ENCODE measurements at regions not wholly inside any gene's neighbourhood (a gene's known extent, or its start where the extent isn't known, plus 50 kb on each side); places are given as distances from the start of the nearest gene placed in this dataset.
A peak's percentile ranks its signal among the peaks of the same experiment; 100 is the strongest.
"Not testable (repeated sequence)": the region's sequence is repeated elsewhere in the genome, so short reads cannot be mapped to it uniquely, and the experiment has no call there.

DNA sequence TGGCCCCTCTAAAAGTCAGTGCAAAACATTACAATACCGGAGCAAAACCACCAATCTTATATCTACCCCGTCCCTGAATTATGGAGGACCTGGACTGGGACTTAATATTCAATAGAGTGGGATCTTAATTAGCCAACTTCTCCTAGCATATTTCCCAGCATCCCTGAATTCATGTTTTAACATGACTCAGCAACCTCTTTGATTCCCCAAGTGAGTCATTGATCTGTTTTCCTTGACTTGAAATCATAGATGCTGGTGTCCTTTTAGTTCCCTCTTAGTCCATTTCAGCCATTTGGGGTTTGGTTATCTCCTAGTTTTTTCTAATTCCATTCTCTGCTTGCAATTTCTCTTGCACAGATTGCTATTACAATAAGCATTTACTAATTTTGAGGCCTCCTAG, 677.7 kb upstream of the CELF4 start:
- no peak for DNase-seq

DNA sequence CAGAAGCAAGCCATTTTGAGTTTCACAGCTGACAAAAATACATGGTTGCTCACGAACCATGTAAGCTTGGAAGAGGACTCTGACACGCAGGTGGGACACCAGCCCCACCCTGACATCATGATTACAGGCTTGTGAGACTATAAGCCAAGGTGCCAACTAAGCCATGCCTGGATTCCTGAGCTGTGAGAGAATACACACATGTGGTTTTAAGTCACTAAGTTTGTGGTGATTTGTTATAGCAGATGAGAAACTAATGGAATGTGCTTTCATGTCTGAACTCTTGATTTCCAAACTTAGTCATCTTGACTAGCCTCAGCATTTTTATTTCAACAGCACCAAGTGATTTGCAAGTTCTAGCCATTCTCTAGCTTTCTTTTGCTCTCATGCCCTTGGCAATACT, 676.1 kb upstream of the CELF4 start:
- no peak for DNase-seq

DNA sequence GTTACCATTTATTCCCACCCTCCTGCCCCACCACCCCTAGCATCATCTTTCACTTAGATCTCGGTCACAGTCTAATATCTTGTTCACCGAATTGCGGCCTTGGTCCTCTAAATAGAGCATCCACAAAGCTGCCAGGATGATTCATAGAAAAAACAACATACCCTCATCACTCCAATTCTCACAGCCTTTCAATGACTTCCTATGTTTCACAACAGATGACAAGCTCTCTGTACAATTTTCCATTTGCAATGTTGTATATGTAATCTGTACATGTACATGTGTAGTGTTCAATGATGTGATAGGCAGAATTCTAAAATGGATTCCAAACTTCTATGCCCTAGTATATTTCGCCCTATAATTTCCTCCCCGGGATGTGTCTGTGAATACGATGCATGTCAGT, 675.6 kb upstream of the CELF4 start:
- no peak for DNase-seq

DNA sequence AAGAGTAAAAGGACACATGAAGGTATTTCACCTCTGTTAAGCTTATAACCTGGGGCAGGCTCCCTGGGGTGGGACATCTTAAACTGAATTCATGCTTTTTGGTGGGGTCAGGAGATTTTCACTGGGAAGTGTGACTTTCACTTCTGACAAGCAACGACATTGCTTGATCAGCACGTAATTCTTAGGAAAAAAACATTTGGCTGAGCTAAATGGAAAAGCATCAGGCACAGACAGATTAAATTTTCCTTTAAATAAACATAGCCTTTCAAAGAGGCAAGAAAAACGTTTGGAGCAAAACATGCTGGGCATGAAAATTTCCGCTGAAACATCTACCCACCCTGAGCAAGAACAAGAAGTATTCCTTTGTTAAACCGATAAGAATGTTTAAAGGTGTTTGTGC, 674.0 kb upstream of the CELF4 start:
- no peak for DNase-seq

DNA sequence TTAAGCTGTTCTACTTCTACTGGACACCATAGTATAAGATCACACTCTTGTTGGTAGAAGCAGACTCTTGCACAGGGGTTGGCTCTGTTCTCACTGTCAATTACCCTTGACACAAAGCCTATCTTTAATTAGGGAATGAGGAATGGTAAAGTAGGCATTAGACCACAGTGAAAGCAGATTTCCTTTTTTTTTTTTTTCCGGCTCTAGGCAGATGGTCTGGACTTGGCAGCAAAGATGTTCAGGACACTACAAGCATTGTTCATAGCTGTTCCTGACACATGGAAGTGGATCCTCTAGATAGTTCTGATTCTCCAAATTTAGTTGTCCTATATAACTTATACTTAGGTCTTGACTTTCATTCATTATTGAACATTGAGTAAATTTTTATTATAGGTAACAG, 672.2 kb upstream of the CELF4 start:
- no peak for DNase-seq

DNA sequence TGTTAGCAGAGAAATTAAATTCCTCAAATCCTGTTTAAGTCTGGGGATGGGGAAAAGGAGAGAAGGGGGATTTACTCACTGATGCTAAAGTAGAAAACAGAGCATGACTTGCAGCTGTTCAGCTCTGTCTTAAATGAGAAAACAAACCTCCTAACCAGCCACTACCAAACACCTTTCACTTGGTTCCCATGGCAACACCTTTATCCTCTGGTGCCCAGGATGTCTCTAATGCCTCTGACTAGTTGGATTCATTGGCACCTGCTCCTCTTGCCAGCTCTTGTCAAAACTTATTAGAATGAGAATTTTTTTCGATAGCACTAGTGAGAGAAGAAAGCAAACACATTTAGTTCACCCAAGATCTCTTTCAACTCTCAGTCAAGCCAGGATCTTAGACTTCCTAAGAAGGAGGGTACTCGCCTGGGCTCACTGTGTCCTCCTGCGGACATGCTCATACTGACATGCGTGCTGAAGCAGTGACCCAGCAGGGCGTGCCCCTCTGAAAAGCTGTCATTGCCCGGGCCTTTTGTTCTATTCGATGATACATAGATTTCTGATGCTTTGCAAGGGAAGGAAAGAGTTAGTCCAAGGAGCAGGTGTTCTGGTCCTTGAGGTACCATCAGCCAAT, 656.0 kb upstream of the CELF4 start:
- peak; percentile 65 for DNase-seq

DNA sequence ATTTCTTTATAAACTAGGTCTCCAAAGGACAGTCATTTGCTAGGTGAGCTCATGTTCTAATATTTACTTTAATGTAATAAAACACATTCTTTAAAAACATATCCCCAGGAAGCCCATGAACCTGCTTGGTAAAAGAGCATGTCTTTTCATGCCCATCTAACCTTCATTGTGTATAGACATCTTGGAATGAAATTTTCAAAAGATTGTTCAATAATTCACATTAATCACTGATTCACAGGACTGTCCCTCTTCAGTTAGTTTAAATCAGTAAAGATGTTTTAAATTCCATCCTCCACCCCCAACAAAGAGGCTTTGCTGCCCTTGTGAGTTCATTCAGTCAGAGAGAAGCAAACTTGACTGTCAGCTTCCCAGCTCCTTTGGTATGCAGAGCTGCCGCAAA, 633.4 kb upstream of the CELF4 start:
- peak; percentile 82 for DNase-seq

DNA sequence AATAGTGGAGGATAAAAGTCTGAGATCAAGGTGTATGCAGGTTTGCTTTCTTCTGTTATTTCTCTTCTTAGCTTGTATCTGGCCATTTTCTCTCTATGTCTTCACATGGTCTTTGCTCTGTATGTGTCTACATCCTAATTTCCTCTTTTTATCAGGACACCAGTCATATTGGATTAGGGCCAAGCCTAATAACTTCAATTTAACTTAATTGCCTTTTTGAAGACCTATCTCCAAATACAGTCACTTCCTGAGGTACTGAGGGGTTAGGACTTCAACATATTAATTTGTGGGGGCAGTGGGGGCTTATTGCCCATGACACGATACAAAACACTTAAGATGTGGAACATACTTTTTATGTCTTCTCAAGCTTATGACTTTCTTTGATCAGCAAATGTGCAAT, 632.9 kb upstream of the CELF4 start:
- DNase-seq: peak; percentile 84

DNA sequence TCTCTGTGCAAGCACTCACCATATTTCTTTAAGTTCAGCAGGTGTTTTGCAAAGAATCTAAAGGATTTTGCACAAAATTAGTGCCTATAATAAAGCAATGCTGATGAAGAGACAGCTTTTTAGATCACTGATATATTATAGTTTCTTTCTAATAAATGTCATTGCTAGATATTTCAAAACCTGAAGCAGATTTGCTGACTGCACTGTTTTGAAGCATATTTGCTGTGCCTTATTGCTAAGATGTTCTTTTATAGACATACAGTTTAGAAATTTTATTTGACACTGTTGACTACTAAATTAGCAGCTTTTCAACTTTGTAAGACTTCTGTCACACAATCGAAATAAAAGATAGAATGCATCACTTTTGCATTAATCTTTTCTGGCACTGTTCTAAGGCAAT, 620.9 kb upstream of the CELF4 start:
- no peak for DNase-seq

DNA sequence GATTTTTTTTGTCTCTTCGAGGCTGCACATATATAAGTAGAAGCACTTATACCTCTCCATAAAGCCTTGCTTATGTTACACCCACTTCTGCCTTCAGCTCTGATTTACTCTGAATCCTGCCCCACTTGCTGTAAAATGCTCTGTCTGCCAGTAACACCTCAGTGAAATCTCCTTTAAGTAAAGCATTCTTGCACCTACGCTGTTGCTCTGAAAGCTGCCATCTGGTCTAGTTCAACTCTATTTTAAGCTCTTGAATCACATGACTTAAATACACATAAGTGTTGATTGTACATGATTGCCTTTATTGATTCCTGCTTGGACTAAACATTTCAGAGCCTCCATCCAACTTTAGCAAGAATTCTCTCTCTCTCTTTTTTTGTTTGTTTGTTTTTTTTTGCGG, 609.0 kb upstream of the CELF4 start:
- peak; percentile 74 for DNase-seq

DNA sequence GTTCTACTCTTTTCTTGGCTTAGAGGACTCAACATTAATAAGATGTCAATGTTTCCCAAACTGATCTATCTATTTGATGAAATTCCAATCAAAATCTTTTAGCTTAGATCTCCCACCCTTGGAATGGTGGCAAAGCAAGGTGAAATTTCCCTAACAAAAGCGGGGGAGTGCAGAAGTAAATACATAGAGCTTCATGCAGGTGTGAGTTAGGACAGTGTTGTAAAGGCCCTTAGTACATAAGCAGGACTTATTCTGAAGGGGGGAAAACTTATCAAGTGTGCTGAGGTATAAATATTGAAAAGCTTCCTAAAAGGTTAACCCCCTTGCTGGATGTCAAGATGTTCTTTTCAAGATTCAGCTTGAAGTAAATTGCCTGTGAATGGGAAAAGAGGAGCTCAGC, 608.6 kb upstream of the CELF4 start:
- peak; percentile 21 for DNase-seq

DNA sequence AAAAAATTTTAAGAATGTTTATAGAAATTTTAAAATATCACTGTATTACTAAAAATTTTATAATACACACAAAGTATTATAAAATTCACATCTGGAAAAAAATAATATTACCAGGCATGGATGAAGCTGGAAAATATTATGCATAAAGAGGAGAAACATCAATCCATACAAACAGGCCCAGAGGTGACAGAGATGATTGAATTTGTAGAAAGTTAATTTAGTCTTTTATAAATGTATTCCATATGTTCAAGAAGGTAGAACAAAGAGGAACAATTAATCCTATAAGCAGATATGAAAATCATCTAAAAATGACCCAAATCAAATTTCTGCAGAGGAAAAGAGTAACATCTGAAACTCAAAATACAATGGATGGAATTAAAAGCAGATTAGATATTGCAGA, 605.2 kb upstream of the CELF4 start:
- DNase-seq: no peak

DNA sequence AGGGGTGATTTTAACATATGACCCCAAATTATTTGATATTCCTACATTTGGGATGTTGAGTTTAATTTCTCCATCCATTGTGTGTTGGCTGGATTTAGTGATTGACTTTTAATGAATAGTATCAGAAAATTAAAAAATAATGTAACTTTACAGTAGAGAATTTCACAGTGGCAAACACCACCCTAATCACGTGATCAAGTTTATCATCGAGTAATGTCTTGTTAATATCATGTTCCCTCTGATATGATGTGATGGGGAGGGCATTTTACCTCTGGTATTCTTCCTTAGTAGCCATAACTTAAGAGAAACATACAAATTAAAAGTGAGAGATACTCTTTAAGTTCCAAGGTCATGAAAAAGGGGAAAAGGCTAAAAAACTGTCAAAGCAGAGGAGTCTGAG, 602.0 kb upstream of the CELF4 start:
- DNase-seq: no peak

DNA sequence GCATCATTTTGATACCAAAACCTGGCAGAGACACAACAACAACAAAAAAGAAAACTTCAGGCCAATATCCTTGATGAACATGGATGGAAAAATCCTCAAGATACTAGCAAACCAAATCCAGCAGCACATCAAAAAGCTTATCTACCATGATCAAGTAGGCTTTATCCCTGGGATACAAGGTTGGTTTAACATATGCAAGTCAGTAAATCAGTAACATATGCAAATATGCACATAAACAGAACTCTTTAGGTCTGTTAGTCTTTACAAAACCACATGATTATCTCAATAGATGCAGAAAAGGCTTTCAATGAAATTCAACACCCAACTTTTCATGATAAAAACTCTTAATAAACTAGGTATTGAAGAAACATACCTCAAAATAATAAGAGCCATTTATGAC, 587.5 kb upstream of the CELF4 start:
- DNase-seq: not testable (repeated sequence)

DNA sequence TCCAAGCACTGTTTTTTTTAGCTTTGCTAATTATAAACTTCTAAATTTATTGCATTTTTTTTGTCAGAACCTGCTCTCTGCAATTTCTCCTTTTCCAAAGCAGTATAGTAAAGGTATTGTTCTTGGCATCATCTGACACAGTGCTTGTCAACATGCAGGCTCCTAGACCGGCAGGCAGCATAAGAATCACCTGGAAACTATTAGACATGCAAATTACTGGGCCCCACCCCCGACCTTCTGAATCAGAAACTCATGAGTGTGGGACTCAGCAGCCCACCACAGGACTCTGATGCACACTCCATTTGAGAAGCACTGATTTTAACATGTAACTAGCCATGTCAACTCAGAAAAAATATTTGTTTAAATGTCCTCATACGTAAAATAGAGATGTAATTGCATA, 551.1 kb upstream of the CELF4 start:
- no peak for DNase-seq

DNA sequence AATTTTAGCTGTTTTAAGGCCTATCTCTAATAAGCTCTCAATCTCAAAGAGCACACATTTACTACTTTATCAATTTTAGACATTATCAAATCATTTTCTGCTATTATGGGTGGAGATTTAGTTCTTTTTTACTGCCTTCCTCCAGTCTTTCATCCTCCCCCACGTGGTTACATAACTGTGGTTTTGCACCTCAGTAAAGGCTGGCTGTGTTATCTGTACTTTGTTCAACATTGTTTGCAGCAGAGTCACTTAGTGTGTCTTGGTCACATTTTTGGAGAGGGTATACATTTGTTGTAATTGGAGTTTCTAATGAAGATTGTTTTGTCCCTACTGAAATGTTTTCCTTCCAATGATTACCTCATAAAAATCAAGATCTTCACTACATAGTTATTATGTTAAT, 549.6 kb upstream of the CELF4 start:
- no peak for DNase-seq

DNA sequence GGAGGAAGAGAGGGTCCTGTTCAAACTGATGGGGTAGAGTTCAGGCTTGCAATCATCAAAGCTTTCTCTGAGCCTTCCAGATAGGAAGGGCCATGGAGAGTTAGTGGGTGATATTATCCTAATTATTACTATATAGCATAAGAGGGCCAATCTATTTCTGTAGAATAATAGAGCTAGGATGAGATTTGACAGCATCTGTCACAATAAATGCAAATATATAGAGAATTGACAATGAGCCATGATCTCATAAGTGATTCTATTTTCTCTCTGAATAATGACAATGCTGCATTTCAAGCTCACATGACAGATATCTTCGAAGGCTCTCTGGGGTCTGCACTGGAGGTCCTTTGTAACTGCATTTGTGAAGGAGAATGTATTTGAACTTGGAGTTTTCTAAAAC, 521.9 kb upstream of the CELF4 start:
- no peak for DNase-seq

DNA sequence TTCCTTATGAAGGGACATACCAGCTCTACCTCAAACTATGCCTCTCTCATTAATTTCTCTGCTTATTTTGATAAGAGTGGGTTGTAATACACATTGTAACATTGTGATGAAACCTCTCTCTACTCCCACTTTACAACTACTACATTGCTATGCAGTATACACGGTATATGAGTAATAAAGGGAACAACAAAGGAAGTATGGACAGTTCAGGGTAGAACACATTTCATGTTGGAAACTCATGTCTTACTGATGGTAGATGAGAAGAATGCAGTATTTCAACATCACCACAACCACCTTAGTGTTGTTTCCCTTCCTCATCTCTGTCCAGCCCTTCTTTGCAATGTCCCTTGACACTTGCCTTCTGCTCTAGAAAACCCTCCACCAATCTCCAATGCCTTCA, 515.9 kb upstream of the CELF4 start:
- no peak for DNase-seq

DNA sequence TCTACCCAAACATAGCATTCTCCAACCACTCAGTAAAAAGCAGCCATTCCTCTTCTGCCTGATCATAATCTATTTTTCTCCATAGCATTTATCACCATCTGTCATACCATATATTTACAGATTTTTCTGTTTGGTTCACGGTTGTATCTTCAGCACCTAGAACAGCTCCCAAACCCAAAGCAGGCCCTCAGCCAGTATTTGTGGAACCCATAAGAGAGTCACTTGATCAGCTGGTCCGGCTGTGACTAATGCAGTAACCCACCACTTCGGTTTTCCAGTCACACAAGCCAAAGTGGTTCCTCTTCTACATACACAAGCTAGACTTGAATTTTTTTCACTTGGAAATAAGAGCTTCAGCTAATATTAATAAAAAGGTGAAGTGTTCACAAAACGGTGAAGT, 511.6 kb upstream of the CELF4 start:
- no peak for DNase-seq

DNA sequence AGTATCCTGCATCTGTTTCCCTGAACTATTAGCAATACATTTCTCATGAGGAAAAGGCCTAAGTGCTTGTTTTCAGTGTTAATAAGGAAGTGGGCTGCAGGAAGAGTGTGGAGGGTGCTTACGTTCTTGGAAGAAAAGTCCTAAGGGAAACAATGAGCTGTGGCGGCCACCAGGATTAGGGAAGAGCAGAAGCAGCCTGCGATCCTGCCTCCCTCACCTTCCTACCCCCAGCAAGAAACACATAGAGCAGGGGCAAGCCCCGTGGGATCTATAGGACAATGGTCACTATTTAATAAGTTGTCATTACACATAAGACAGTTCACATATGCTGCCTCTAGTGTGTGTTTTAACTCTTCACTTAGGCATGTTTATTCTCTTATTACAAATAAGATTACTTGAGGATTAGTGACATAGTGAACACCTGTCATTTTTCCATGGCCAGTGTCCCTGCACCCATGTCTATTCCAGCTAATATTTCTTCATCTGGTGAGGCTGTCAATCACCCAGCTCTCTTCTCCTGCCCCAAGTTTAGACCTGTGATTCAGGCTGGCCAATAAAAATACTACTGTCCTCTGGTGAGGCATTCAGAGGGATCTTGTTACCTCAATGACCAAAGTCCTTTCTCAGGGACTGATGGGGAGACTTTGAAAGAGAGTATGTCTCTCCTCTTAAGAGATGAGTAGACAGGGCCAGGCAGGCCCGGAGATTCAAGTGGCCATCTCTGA, 510.9 kb upstream of the CELF4 start:
- DNase-seq: no peak

DNA sequence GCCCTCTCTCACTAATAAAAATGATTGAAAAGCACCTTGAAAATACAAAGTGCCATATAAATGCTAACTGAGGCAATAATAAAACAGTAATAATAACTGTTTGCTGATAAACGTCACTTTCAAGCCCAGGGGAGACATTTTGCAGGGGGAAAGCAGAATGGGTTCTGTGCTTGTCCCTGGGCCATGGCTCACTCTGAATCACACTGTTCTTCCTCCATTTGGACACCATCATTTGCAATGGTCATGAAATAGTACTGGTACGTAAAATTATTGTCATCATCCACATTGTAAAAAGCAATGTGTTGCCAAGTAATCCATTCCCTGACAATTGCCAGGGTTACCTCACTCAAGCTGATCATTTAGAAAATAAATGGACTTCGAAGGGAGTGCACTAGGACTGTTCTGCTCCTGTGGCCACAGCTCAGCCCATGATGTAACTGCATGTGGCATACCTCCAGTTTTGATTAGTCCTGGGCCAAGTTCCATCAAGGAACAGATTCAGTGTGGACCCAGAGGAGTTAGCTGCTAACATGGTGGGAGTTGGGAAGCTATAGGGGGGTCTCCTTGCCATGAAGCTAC, 508.8 kb upstream of the CELF4 start:
- no peak for DNase-seq

DNA sequence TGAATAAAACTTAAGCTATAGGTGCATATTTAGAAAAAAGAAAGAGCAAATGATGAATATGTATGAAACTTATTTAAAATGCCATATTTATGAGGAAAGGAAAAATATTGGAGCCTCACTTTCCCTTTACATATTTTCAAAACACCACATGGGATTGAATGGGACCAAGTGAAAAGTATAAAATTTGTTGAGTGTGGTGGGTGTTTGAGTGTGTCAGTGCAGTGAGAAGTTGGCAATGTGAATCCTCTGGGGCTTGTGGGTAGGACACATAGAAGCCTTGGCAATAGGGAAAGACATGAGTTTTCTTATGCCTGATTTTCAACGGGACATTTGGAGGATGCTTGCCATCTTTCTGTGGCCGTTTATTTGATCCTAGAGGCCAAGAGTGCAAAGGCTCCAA, 502.2 kb upstream of the CELF4 start:
- no peak for DNase-seq

DNA sequence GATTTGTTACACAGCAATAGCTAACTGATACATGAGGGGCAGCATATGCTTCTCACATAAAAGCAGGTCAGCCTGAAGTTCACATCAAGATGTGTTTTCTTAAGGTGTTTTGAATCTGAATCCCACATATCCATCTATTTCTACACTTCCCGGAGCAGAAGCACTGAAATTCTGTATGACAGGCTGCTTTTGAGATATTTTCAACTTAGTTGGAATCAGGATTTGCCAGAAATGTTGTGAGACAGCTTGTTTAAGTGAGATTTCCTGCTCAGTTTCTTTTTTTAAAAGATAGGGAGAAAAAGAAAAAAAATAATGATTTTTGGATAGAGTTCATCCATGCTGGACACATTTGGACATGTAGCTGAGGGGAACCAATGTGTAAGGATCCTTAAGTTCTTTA, 501.5 kb upstream of the CELF4 start:
- DNase-seq: no peak

DNA sequence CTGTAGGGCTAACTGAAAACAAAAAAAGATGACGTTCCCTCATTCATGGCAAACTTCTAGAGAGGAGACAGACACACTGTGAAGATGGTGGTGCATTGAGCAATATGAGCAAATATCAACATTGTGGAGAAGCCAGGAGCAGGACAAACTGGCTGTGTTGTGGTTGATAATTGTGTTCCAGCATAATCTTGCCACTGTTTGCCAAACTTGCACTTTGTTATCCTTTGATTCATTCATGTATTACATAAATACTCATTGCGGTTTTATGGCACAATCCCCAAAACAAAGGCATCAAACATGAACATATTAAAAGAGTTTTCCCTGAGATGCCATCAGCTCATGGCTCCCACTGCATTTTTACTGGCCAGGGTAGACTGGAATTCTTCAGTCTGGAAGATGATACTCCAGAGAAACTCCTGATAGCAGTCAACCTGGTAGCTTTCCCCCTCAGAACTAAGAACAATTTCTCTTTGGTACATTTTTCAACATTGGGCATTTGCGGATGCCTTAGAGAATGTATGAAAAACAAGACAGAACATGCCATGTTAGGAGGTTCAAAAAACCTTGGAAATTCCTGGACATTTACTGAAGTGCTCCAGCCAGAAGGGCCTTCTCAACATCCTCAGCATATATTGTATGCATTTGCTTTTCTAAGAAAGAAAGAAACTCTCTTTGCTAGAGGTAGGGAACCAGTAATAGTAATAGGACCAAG, 487.4 kb upstream of the CELF4 start:
- DNase-seq: no peak

Measured in NCI-H146 (cell line).